Lung (tissue), 11 donors: ENCODE measurements at regions not wholly inside any gene's neighbourhood (a gene's known extent, or its start where the extent isn't known, plus 50 kb on each side); places are given as distances from the start of the nearest gene placed in this dataset.

Experiments used
- ATAC-seq: fragments of 200-7000 bp; cut with Tn5 transposase; one replicate; pipeline ENCODE4 v1.9.1; 2020; ENCODE audit warnings: moderate number of reproducible peaks; ENCODE audit not compliant: insufficient read depth, low FRiP score
- DNase-seq, 3 donors: peaks; one replicate each; pipeline ENCODE4 v3.0.0-alpha.2; 2013 to 2017
- H3K27ac ChIP-seq, 2 donors: one replicate each; pipeline ENCODE4 v1.5.1; 2013; ENCODE audit warnings: mild to moderate bottlenecking in 2 of 2, moderate library complexity in 2 of 2, control low read depth in 1 of 2, inconsistent platforms in 1 of 2, low read depth in 1 of 2, low read length in 1 of 2
- H3K27me3 ChIP-seq, 3 donors: one replicate each; pipeline ENCODE4 v1.5.1; 2013; ENCODE audit warnings: low read length in 2 of 3; ENCODE audit not compliant: control insufficient read depth in 3 of 3, insufficient read depth in 3 of 3
- H3K36me3 ChIP-seq, 4 donors: one replicate each; pipeline ENCODE4 v1.5.1; 2013; ENCODE audit warnings: low read length in 4 of 4, mild to moderate bottlenecking in 1 of 4, moderate library complexity in 1 of 4; ENCODE audit not compliant: control insufficient read depth in 4 of 4, insufficient read depth in 4 of 4
- H3K4me1 ChIP-seq, 5 donors: one replicate each; pipeline ENCODE4 v1.5.1; 2013; ENCODE audit warnings: low read length in 5 of 5, mild to moderate bottlenecking in 2 of 5, moderate library complexity in 1 of 5; ENCODE audit not compliant: control insufficient read depth in 5 of 5, insufficient read depth in 5 of 5
- H3K4me3 ChIP-seq: one replicate; pipeline ENCODE4 v1.5.1; 2013; ENCODE audit warnings: mild to moderate bottlenecking, control low read depth, moderate library complexity
- H3K9ac ChIP-seq, 2 donors: one replicate each; pipeline ENCODE4 v1.5.1; 2013; ENCODE audit warnings: low read length in 2 of 2, control low read depth in 1 of 2; ENCODE audit not compliant: insufficient read depth in 1 of 2
- H3K9me3 ChIP-seq, 4 donors: one replicate each; pipeline ENCODE4 v1.5.1; 2013; ENCODE audit warnings: low read length in 3 of 4, mild to moderate bottlenecking in 1 of 4, moderate library complexity in 1 of 4; ENCODE audit not compliant: control insufficient read depth in 4 of 4, insufficient read depth in 3 of 4
- CTCF ChIP-seq: IDR thresholded peaks from 2 replicates; pipeline ENCODE4 v1.5.1; 2012; ENCODE audit warnings: mild to moderate bottlenecking; ENCODE audit errors: control extremely low read depth, extremely low read depth
- WGBS, 2 donors: extraction: QIAGEN DNeasy Blood & Tissue Kit; methylation state at CpG; one replicate each; pipeline ENCODE4 v1.1.7; 2013; 5-methylcytosine and 5-hydroxymethylcytosine counted together
- donor health status: control.
- donor health status: control.
- donor health status: Bipolar disorder and iron deficiency.
- donor health status: healthy.
- donor health status: DM: yes; HTN: yes; CAD: no.

- Histone ChIP-seq H3K9ac (no peak overlapping the region), H3K9me3 (no peaks in the 10 kb centered on the region), H3K27me3 (no peaks in the 10 kb centered on the region), H3K4me3 (no peak overlapping the region), H3K4me1 (peaks cover 0 to 7% (median 3%) of the 10 kb centered on the region in 5 donors), H3K36me3 (no peaks in the 10 kb centered on the region), H3K27ac (no peak overlapping the region)
- TF ChIP-seq CTCF: no peak
- WGBS, 2 donors: 67 to 85% methylated on average over 3 of the region's 3 CpGs
- ATAC-seq (no peak), DNase-seq (peak in 1 of 3 donors; percentile 39)
Observed at GRCh38 chr13:33997574-33997973, 179.6 kb downstream of the RFC3 start.

- DNase-seq: no peak
- H3K9me3 ChIP-seq: no peaks in the 10 kb centered on the region
- WGBS, 2 donors: 52 to 72% methylated on average over 6 of the region's 6 CpGs
Observed at GRCh38 chr13:33999811-34000605, 182.1 kb downstream of the RFC3 start.

GRCh38 chr13:34000955-34001354 lies 183.0 kb downstream of the RFC3 start:
- Histone ChIP-seq H3K4me3 (no peak overlapping the region), H3K36me3 (no peaks in the 10 kb centered on the region), H3K9ac (no peak overlapping the region), H3K27me3 (no peaks in the 10 kb centered on the region), H3K4me1 (peaks cover 0 to 3% (median 0%) of the 10 kb centered on the region in 5 donors), H3K27ac (no peak overlapping the region), H3K9me3 (no peaks in the 10 kb centered on the region)
- DNase-seq (no peak), ATAC-seq (no peak)
- no peak for TF ChIP-seq CTCF

More at GRCh38 chr13:33999811-34000605, 182.1 kb downstream of the RFC3 start:
- Histone ChIP-seq H3K36me3 (no peaks in the 10 kb centered on the region), H3K27ac (no peak overlapping the region), H3K4me3 (no peak overlapping the region), H3K27me3 (no peaks in the 10 kb centered on the region), H3K9ac (no peak overlapping the region), H3K4me1 (peaks cover 0 to 3% (median 0%) of the 10 kb centered on the region in 5 donors)
- no peak for TF ChIP-seq CTCF
- no peak for ATAC-seq
